ENCODE measurements at regions not wholly inside any gene's neighbourhood (a gene's known extent, or its start where the extent isn't known, plus 50 kb on each side); places are given as distances from the start of the nearest gene placed in this dataset.
A peak's percentile ranks its signal among the peaks of the same experiment; 100 is the strongest.

DNA sequence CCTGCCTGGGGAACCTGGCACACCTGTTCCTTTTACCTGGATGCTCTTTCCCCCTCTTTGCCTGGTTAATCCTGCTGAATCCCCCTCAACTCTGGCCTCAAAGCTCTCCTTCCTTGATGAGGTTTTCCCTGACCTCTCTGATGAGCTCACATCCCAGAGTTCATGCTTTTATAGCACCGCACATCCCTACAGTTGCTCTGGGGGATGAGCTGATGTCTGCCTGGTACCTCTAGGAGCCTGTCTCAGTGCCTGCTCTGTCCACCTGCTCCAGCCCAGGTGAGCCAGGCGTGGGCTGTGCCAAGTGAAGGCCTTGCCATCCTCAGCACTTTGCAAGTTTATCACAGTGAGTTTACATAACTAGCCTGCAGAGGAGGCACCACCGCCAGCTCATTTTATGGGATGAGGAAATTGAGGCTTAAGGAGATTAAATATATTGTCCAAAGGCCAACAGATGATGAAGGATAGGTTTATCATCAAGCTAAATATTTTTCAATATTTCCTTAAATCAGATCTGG lies 58.6 kb upstream of the TMPRSS2 start:
- Histone ChIP-seq H3K27ac (no peak overlapping the region), H3K9me3 (no peaks in the 10 kb centered on the region), H3K36me3 (replicated peaks in 1 of 2; ENCODE audit: insufficient read depth in 1 of 2, low read depth in 2 of 2) (no peaks in the 10 kb centered on the region), H3K4me1 (peaks cover 8% of the 10 kb centered on the region), H3K4me3 (no peak overlapping the region), H3K27me3 (no peaks in the 10 kb centered on the region)
- TF ChIP-seq POLR2A (IDR thresholded peaks at IDR 0.05): no peak
- TF ChIP-seq, protein P1, sequence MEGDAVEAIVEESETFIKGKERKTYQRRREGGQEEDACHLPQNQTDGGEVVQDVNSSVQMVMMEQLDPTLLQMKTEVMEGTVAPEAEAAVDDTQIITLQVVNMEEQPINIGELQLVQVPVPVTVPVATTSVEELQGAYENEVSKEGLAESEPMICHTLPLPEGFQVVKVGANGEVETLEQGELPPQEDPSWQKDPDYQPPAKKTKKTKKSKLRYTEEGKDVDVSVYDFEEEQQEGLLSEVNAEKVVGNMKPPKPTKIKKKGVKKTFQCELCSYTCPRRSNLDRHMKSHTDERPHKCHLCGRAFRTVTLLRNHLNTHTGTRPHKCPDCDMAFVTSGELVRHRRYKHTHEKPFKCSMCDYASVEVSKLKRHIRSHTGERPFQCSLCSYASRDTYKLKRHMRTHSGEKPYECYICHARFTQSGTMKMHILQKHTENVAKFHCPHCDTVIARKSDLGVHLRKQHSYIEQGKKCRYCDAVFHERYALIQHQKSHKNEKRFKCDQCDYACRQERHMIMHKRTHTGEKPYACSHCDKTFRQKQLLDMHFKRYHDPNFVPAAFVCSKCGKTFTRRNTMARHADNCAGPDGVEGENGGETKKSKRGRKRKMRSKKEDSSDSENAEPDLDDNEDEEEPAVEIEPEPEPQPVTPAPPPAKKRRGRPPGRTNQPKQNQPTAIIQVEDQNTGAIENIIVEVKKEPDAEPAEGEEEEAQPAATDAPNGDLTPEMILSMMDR (IDR thresholded peaks at IDR 0.05): no peak
- 94 to 95% methylated on average over 3 of the region's 3 CpGs for WGBS, 2 donors
- ATAC-seq (no peak), DNase-seq (no peak)
- intact Hi-C loops (cut with DNase I): no loop called here

DNA sequence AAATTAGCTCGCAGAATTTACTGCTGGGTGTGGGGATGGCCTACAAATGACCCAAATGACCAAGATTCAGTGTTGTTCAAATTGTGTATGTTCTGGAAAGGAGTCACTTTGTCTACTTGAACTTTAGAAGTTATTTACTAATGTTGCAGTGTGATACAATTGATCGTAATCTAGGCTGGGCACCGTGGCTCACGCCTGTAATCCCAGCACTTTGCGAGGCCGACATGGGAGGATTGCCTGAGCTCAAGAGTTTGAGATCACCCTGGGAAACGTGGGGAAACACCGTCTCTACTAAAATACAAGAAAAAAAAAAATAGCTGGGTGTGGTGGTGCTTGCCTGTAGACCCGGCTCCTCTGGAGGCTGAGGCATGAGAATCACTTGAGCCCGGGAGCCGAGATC lies 57.6 kb upstream of the TMPRSS2 start:
- TF ChIP-seq, protein P1 (IDR thresholded peaks at IDR 0.05): no peak
- no peak for TF ChIP-seq POLR2A (IDR thresholded peaks at IDR 0.05)
- intact Hi-C loops (cut with DNase I): no loop called here
- no peaks in the 10 kb centered on the region for H3K9me3 ChIP-seq
- no peak for DNase-seq
- H3K4me1 ChIP-seq: peaks cover 8% of the 10 kb centered on the region
- no peak overlapping the region for H3K4me3 ChIP-seq
- no peaks in the 10 kb centered on the region for H3K27me3 ChIP-seq
- WGBS, 2 donors: 82 to 84% methylated on average over 11 of the region's 11 CpGs
- peak overlapping the region in 1 of 4 donors; percentile 52 for H3K27ac ChIP-seq
- H3K36me3 ChIP-seq (replicated peaks in 1 of 2; ENCODE audit: insufficient read depth in 1 of 2, low read depth in 2 of 2): no peaks in the 10 kb centered on the region
- no peak for ATAC-seq

GRCh38 chr21:41564871-41565274 lies 56.9 kb upstream of the TMPRSS2 start:
- Histone ChIP-seq H3K4me1 (peaks cover 8% of the 10 kb centered on the region), H3K9me3 (no peaks in the 10 kb centered on the region), H3K27ac (peak overlapping the region in 3 of 4 donors; percentile 50 to 71 (median 52)), H3K27me3 (no peaks in the 10 kb centered on the region), H3K36me3 (replicated peaks in 1 of 2; ENCODE audit: insufficient read depth in 1 of 2, low read depth in 2 of 2) (no peaks in the 10 kb centered on the region), H3K4me3 (no peak overlapping the region)
- peak; percentile 34 to 65 (median 52) for DNase-seq
- ATAC-seq: peak; percentile 81
- TF ChIP-seq, protein P1 (IDR thresholded peaks at IDR 0.05): no peak
- no peak for TF ChIP-seq POLR2A (IDR thresholded peaks at IDR 0.05)
- WGBS, 2 donors: 37 to 48% methylated on average over 10 of the region's 10 CpGs
- intact Hi-C loops (cut with DNase I): no loop called here

- ATAC-seq: no peak
- DNase-seq: peak in 1 of 4 donors; percentile 15
- Histone ChIP-seq H3K4me3 (no peak overlapping the region), H3K4me1 (peaks cover 17% of the 10 kb centered on the region), H3K9me3 (no peaks in the 10 kb centered on the region), H3K36me3 (replicated peaks in 1 of 2; ENCODE audit: insufficient read depth in 1 of 2, low read depth in 2 of 2) (no peaks in the 10 kb centered on the region), H3K27ac (no peak overlapping the region), H3K27me3 (no peaks in the 10 kb centered on the region)
- WGBS, 2 donors: 83 to 88% methylated on average over 25 to 26 of the region's 26 CpGs
- intact Hi-C loops (cut with DNase I): no loop called here
- TF ChIP-seq, protein P1 (IDR thresholded peaks at IDR 0.05): no peak
Measured at GRCh38 chr21:41562101-41563000, 54.4 kb upstream of the TMPRSS2 start.
